Upper lobe of left lung (tissue), 6 donors: ENCODE measurements at regions not wholly inside any gene's neighbourhood (a gene's known extent, or its start where the extent isn't known, plus 50 kb on each side); places are given as distances from the start of the nearest gene placed in this dataset.

Experiments
- ATAC-seq, 2 donors: fragments of 200-7000 bp; cut with Tn5 transposase; one replicate each; pipeline ENCODE4 v1.9.1; 2022; ENCODE audit warnings: mild to moderate bottlenecking in 2 of 2, moderate library complexity in 2 of 2; ENCODE audit not compliant: low FRiP score in 2 of 2
- DNase-seq, 2 donors: peaks; one replicate each; pipeline ENCODE4 v3.0.0-alpha.2; 2019 to 2020
- H3K27ac ChIP-seq, 4 donors: fragments of 200-600 bp; sonication (generic); one replicate each; pipeline ENCODE4 v1.5.1; 2016 to 2019
- H3K27me3 ChIP-seq, 4 donors: fragments of 200-600 bp; sonication (generic); one replicate each; pipeline ENCODE4 v1.5.1; 2017 to 2019
- H3K36me3 ChIP-seq, 4 donors: fragments of 200-600 bp; sonication (generic); one replicate each; pipeline ENCODE4 v1.5.1; 2016 to 2019
- H3K4me1 ChIP-seq, 4 donors: fragments of 200-600 bp; sonication (generic); one replicate each; pipeline ENCODE4 v1.5.1; 2018 to 2019
- H3K4me3 ChIP-seq, 4 donors: fragments of 200-600 bp; sonication (generic); one replicate each; pipeline ENCODE4 v1.5.1; 2017 to 2019; ENCODE audit warnings: mild to moderate bottlenecking in 2 of 4, moderate library complexity in 1 of 4
- H3K9me3 ChIP-seq, 4 donors: fragments of 200-600 bp; sonication (generic); one replicate each; pipeline ENCODE4 v1.5.1; 2018 to 2019
- EP300 ChIP-seq, 4 donors: sonication (generic); formaldehyde crosslinking; IDR thresholded peaks; one replicate each; pipeline ENCODE4 v1.5.1; 2017; ENCODE audit warnings: antibody characterized with exemption in 4 of 4, control low read depth in 2 of 4
- POLR2A ChIP-seq, 4 donors: fragments of 450-650 bp; IDR thresholded peaks; one replicate each; pipeline ENCODE4 v1.5.1; 2016 to 2017; ENCODE audit warnings: antibody characterized with exemption in 4 of 4, mild to moderate bottlenecking in 2 of 4
- POLR2AphosphoS5 ChIP-seq, 2 donors: sonication (generic); formaldehyde crosslinking; IDR thresholded peaks; one replicate each; pipeline ENCODE4 v1.5.1; 2017; ENCODE audit warnings: antibody characterized with exemption in 2 of 2
- WGBS, 2 donors: methylation state at CpG; one replicate each; pipeline ENCODE4 v1.1.5; 2017 to 2018; 5-methylcytosine and 5-hydroxymethylcytosine counted together
- TF ChIP-seq, protein P1 (sequence below), 6 experiments: fragments of 450-650 bp in 4 of 6; fragments of 200-600 bp in 2 of 6; sonication (generic) in 2 of 6; IDR thresholded peaks; one replicate each; pipeline ENCODE4 v1.5.1; 2016 to 2019; ENCODE audit warnings: antibody characterized with exemption in 6 of 6
- donor health status: DM: no; HTN: no; CAD: no; lungs with moderate emphysema.
- donor health status: DM: no; HTN: yes; CAD: no; lungs with severe emphysema.

DNA sequence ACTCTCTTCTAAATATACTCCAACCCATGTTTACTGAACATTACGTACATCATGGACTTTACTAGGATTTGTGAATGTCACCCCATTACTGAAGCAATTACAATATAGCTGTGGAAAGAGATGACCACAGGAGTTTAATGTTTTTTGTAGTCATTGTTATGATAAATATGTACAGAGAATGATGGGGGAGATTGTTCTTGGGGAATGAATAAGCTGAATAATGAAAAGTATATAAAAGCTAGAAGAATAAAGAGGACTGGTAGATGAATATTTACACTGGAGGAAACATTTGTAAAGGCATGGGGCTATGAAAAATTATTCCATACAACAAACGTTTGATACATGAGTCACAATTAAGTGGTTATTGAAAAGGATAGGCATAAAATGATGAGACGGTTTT, 340.9 kb downstream of the SEMA3D start:
- WGBS, 2 donors: 74 to 89% methylated on average over 3 of the region's 3 CpGs
- Histone ChIP-seq H3K27ac (no peak overlapping the region), H3K4me3 (no peak overlapping the region), H3K36me3 (no peaks in the 10 kb centered on the region), H3K4me1 (no peaks in the 10 kb centered on the region), H3K9me3 (no peaks in the 10 kb centered on the region), H3K27me3 (no peaks in the 10 kb centered on the region)
- no peak for ATAC-seq
- TF ChIP-seq POLR2A (IDR thresholded peaks at IDR 0.05) (no peak), EP300 (IDR thresholded peaks at IDR 0.05) (no peak), POLR2AphosphoS5 (IDR thresholded peaks at IDR 0.05) (no peak)
- TF ChIP-seq, protein P1, sequence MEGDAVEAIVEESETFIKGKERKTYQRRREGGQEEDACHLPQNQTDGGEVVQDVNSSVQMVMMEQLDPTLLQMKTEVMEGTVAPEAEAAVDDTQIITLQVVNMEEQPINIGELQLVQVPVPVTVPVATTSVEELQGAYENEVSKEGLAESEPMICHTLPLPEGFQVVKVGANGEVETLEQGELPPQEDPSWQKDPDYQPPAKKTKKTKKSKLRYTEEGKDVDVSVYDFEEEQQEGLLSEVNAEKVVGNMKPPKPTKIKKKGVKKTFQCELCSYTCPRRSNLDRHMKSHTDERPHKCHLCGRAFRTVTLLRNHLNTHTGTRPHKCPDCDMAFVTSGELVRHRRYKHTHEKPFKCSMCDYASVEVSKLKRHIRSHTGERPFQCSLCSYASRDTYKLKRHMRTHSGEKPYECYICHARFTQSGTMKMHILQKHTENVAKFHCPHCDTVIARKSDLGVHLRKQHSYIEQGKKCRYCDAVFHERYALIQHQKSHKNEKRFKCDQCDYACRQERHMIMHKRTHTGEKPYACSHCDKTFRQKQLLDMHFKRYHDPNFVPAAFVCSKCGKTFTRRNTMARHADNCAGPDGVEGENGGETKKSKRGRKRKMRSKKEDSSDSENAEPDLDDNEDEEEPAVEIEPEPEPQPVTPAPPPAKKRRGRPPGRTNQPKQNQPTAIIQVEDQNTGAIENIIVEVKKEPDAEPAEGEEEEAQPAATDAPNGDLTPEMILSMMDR (IDR thresholded peaks at IDR 0.05): no peak
- no peak for DNase-seq

DNA sequence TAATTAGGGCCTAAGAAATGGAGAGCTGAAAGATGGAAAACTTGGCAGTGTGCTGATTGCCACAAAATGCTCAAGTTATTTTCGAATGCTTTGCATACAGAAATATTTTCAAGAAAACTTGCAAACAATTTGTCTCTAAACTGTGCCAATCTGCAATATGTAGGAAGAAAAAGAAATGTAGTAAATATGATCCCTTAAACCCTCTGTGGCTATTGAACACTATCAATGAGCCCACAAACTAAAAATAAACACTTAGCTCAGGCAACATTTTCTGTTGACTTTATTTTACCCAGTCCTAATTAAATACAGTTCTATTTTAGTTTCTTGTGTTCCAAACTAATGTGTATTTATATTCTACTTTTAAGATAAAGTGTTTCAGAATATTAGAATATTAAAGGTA, 342.1 kb downstream of the SEMA3D start:
- DNase-seq (no peak), ATAC-seq (no peak)
- Histone ChIP-seq H3K9me3 (no peaks in the 10 kb centered on the region), H3K27me3 (no peaks in the 10 kb centered on the region), H3K36me3 (no peaks in the 10 kb centered on the region), H3K4me1 (no peaks in the 10 kb centered on the region), H3K4me3 (no peak overlapping the region), H3K27ac (no peak overlapping the region)
- TF ChIP-seq, protein P1 (IDR thresholded peaks at IDR 0.05): no peak
- no peak for TF ChIP-seq POLR2A (IDR thresholded peaks at IDR 0.05)
- no peak for TF ChIP-seq EP300 (IDR thresholded peaks at IDR 0.05)
- TF ChIP-seq POLR2AphosphoS5 (IDR thresholded peaks at IDR 0.05): no peak
- 78 to 86% methylated on average over 1 of the region's 1 CpG for WGBS, 2 donors

DNA sequence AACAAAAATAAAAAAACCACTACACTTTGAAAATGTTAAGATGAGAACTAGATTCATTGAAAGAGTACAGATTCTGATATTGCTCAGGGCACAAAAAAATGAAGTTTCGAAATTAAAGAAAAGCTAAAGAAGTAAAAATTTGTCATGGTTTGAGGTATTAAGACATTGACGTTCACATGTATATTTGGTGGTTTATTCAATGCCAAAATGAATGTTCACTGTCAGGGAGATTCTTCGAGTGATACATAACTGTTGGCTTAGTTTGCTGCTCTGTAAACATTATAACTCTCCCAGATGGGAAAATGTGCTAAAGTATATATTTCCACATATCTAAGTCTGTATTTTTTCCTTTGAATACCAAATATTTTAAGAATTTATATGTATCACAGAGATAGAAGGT, 345.0 kb downstream of the SEMA3D start:
- no peak for DNase-seq
- WGBS, 2 donors: 70 to 76% methylated on average over 3 of the region's 3 CpGs
- TF ChIP-seq, protein P1 (IDR thresholded peaks at IDR 0.05): no peak
- TF ChIP-seq POLR2AphosphoS5 (IDR thresholded peaks at IDR 0.05) (no peak), EP300 (IDR thresholded peaks at IDR 0.05) (no peak), POLR2A (IDR thresholded peaks at IDR 0.05) (no peak)

DNA sequence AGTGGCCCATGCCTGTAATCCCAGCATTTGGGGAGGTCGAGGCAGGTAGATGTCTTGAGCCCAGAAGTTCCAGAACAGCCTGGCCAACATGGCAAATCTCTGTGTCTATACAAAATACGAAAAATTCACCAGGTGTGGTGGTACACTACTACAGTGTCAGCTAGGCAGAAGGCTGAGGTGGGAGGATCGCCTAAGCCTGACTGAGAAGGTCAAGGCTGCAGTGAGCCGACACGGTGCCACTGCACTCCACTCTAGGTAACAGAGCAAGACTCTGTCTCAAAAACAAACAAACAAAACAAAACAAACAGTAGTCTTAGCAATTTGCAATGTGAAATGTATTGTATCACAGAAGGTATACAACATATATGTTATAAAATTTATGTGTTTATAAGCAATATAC, 348.0 kb downstream of the SEMA3D start:
- WGBS, 2 donors: 85 to 93% methylated on average over 5 of the region's 5 CpGs
- no peak overlapping the region for H3K4me3 ChIP-seq
- H3K9me3 ChIP-seq: no peaks in the 10 kb centered on the region
- TF ChIP-seq, protein P1 (IDR thresholded peaks at IDR 0.05): no peak
- TF ChIP-seq POLR2AphosphoS5 (IDR thresholded peaks at IDR 0.05): no peak
- TF ChIP-seq EP300 (IDR thresholded peaks at IDR 0.05): no peak
- no peak for TF ChIP-seq POLR2A (IDR thresholded peaks at IDR 0.05)
- no peaks in the 10 kb centered on the region for H3K36me3 ChIP-seq
- ATAC-seq (no peak), DNase-seq (no peak)
- H3K4me1 ChIP-seq: no peaks in the 10 kb centered on the region
- no peak overlapping the region for H3K27ac ChIP-seq
- no peaks in the 10 kb centered on the region for H3K27me3 ChIP-seq

More for the DNA sequence above, 345.0 kb downstream of the SEMA3D start:
- Histone ChIP-seq H3K27me3 (no peaks in the 10 kb centered on the region), H3K9me3 (no peaks in the 10 kb centered on the region), H3K4me3 (no peak overlapping the region), H3K4me1 (no peaks in the 10 kb centered on the region), H3K36me3 (no peaks in the 10 kb centered on the region), H3K27ac (no peak overlapping the region)
- ATAC-seq: no peak

DNA sequence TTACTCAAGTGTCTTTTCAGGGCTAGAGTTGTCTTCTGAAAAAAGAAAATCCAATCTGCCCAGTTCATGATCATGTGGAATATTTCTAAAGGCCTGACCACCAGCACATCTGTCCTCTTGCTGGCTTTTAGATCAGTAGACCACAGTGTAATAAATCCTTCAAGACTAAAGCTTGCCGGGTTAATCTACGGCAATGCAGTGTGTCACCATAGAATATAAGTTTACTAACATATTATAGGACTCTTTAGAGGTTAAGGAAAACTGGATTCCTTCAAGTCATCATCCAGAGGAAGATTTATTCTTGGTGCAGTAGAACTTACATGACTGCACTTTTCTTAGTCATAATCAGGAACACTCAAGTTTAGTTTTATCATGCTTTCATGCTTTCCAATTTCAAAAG, 349.5 kb downstream of the SEMA3D start:
- DNase-seq (no peak), ATAC-seq (no peak)
- Histone ChIP-seq H3K27me3 (no peaks in the 10 kb centered on the region), H3K4me3 (no peak overlapping the region), H3K36me3 (no peaks in the 10 kb centered on the region), H3K9me3 (no peaks in the 10 kb centered on the region), H3K4me1 (no peaks in the 10 kb centered on the region), H3K27ac (no peak overlapping the region)
- TF ChIP-seq, protein P1 (IDR thresholded peaks at IDR 0.05): no peak
- TF ChIP-seq POLR2AphosphoS5 (IDR thresholded peaks at IDR 0.05): no peak
- no peak for TF ChIP-seq POLR2A (IDR thresholded peaks at IDR 0.05)
- TF ChIP-seq EP300 (IDR thresholded peaks at IDR 0.05): no peak
- WGBS, 2 donors: 63 to 83% methylated on average over 2 of the region's 2 CpGs
